ENCODE measurements at regions not wholly inside any gene's neighbourhood (a gene's known extent, or its start where the extent isn't known, plus 50 kb on each side); places are given as distances from the start of the nearest gene placed in this dataset.

GRCh38 chr6:167553736-167554119 lies 228.8 kb downstream of the TTLL2 start:
- Histone ChIP-seq H3K4me1 (peaks cover 15 to 24% of the 10 kb centered on the region in 2 donors), H3K36me3 (no peaks in the 10 kb centered on the region), H3K27me3 (no peaks in the 10 kb centered on the region), H3K4me3 (no peak overlapping the region), H3K9me3 (peaks cover 0 to 10% (median 5%) of the 10 kb centered on the region in 3 donors), H3K27ac (no peak overlapping the region)
- ATAC-seq (no peak), DNase-seq (no peak)
- in situ Hi-C loops (cut with MboI; ENCODE audit: low sequenced_read_pairs in 4 of 4) (no loop called here), intact Hi-C loops (cut with DNase I; ENCODE audit: low total_unique reads) (no loop called here)
- TF ChIP-seq POLR2A (IDR thresholded peaks at IDR 0.05) (no peak), CTCF (IDR thresholded peaks at IDR 0.05 in 4 of 5, conservative IDR thresholded peaks at IDR 0.05 in 1 of 5) (no peak)

GRCh38 chr6:167554854-167555253 lies 230.0 kb downstream of the TTLL2 start:
- in situ Hi-C loops (cut with MboI; ENCODE audit: low sequenced_read_pairs in 4 of 4), result no loop called here

GRCh38 chr6:167555836-167556235 lies 230.9 kb downstream of the TTLL2 start:
- no peak for ATAC-seq
- in situ Hi-C loops (cut with MboI; ENCODE audit: low sequenced_read_pairs in 4 of 4), result no loop called here

More at GRCh38 chr6:167554854-167555253, 230.0 kb downstream of the TTLL2 start:
- H3K27ac ChIP-seq, result no peak overlapping the region
- no peak overlapping the region for H3K4me3 ChIP-seq
- peaks cover 0 to 10% (median 5%) of the 10 kb centered on the region in 3 donors for H3K9me3 ChIP-seq
- no peaks in the 10 kb centered on the region for H3K27me3 ChIP-seq
- H3K4me1 ChIP-seq, result peaks cover 17 to 31% of the 10 kb centered on the region in 2 donors
- H3K36me3 ChIP-seq, result no peaks in the 10 kb centered on the region
- no peak for TF ChIP-seq CTCF (IDR thresholded peaks at IDR 0.05 in 4 of 5, conservative IDR thresholded peaks at IDR 0.05 in 1 of 5)
- TF ChIP-seq POLR2A (IDR thresholded peaks at IDR 0.05), result no peak
- intact Hi-C loops (cut with DNase I; ENCODE audit: low total_unique reads), result no loop called here
- DNase-seq (no peak), ATAC-seq (no peak)

GRCh38 chr6:167557675-167558074 lies 232.8 kb downstream of the TTLL2 start:
- TF ChIP-seq CTCF (IDR thresholded peaks at IDR 0.05 in 4 of 5, conservative IDR thresholded peaks at IDR 0.05 in 1 of 5) (no peak), POLR2A (IDR thresholded peaks at IDR 0.05) (no peak)

More at GRCh38 chr6:167555836-167556235, 230.9 kb downstream of the TTLL2 start:
- Histone ChIP-seq H3K4me3 (no peak overlapping the region), H3K4me1 (peaks cover 12 to 21% of the 10 kb centered on the region in 2 donors), H3K27me3 (no peaks in the 10 kb centered on the region), H3K36me3 (no peaks in the 10 kb centered on the region), H3K9me3 (peaks cover 0 to 10% (median 5%) of the 10 kb centered on the region in 3 donors), H3K27ac (no peak overlapping the region)
- DNase-seq, result no peak
- intact Hi-C loops (cut with DNase I; ENCODE audit: low total_unique reads), result no loop called here
- TF ChIP-seq CTCF (IDR thresholded peaks at IDR 0.05 in 4 of 5, conservative IDR thresholded peaks at IDR 0.05 in 1 of 5) (no peak), POLR2A (IDR thresholded peaks at IDR 0.05) (no peak)

More at GRCh38 chr6:167557675-167558074, 232.8 kb downstream of the TTLL2 start:
- no peak overlapping the region for H3K27ac ChIP-seq
- H3K9me3 ChIP-seq, result peaks cover 0 to 10% (median 5%) of the 10 kb centered on the region in 3 donors
- peaks cover 6 to 15% of the 10 kb centered on the region in 2 donors for H3K4me1 ChIP-seq
- no peaks in the 10 kb centered on the region for H3K27me3 ChIP-seq
- H3K4me3 ChIP-seq, result no peak overlapping the region
- ATAC-seq (no peak), DNase-seq (no peak)
- in situ Hi-C loops (cut with MboI; ENCODE audit: low sequenced_read_pairs in 4 of 4) (no loop called here), intact Hi-C loops (cut with DNase I; ENCODE audit: low total_unique reads) (no loop called here)
- H3K36me3 ChIP-seq, result no peaks in the 10 kb centered on the region
